MM.1S (cell line): ENCODE measurements at regions not wholly inside any gene's neighbourhood (a gene's known extent, or its start where the extent isn't known, plus 50 kb on each side); places are given as distances from the start of the nearest gene placed in this dataset.

Experiments used
- EZH2 ChIP-seq: fragments of 300-600 bp; sonication (generic); optimal IDR thresholded peaks from 2 replicates; pipeline ENCODE3; 2017; ENCODE audit warnings: low read depth, mild to moderate bottlenecking, antibody characterized with exemption, low read length, mixed read lengths
- TF ChIP-seq, protein P1 (sequence below): fragments of 300-600 bp; sonication (generic); IDR thresholded peaks from 2 replicates; pipeline ENCODE4 v1.5.1; 2016; ENCODE audit warnings: antibody characterized with exemption, low read length, mixed read lengths

DNA sequence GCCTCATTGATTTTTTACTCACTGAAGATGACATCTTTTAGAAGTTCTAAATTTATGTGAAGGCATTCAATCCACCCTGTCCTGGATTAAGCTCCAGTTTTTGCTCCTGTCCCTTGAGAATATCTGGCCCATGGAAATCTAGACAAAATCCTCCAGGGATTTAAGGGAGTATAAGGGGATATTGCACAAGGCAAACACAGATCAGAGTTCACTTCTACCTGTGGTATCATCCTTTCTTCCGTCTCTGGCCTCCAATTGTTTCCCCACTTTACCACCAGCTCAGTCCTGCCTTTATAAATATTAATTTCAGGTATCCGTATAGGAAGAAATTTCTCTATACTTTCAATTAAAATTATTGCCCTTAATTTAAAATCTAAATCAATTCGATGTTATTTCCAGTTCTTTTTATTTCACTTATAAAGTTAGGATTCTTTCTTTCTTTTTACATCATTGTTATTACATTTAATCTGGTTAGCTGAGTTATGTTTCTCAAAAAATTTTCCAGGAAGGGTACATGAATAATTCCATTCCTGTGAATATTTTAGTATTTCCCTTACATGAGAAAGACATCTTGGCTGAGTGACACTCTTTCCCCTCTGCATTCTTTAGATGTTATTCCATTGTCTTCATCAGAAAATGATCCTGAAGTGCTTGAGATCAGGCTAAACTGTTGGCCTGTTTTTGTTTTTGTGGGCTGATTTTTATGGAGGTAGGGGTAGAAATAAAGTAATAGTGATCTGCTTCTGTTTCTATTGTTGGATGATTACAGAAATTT lies 194.3 kb upstream of the MAP3K1 start:
- no peak for TF ChIP-seq EZH2
- TF ChIP-seq, protein P1, sequence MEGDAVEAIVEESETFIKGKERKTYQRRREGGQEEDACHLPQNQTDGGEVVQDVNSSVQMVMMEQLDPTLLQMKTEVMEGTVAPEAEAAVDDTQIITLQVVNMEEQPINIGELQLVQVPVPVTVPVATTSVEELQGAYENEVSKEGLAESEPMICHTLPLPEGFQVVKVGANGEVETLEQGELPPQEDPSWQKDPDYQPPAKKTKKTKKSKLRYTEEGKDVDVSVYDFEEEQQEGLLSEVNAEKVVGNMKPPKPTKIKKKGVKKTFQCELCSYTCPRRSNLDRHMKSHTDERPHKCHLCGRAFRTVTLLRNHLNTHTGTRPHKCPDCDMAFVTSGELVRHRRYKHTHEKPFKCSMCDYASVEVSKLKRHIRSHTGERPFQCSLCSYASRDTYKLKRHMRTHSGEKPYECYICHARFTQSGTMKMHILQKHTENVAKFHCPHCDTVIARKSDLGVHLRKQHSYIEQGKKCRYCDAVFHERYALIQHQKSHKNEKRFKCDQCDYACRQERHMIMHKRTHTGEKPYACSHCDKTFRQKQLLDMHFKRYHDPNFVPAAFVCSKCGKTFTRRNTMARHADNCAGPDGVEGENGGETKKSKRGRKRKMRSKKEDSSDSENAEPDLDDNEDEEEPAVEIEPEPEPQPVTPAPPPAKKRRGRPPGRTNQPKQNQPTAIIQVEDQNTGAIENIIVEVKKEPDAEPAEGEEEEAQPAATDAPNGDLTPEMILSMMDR: no peak
